ENCODE measurements at regions not wholly inside any gene's neighbourhood (a gene's known extent, or its start where the extent isn't known, plus 50 kb on each side); places are given as distances from the start of the nearest gene placed in this dataset.
A peak's percentile ranks its signal among the peaks of the same experiment; 100 is the strongest.

GRCh38 chr18:51266773-51267172, 69.3 kb upstream of the MEX3C start (continued):
- no peak for TF ChIP-seq MAX (IDR thresholded peaks at IDR 0.05; ENCODE audit: low read depth, low read length)
- no peak for TF ChIP-seq RCOR1 (conservative IDR thresholded peaks at IDR 0.05; ENCODE audit: low read depth, low read length)
- TF ChIP-seq TBL1XR1 (IDR thresholded peaks at IDR 0.05; ENCODE audit: low read depth, low read length): no peak
- TF ChIP-seq BCL3 (IDR thresholded peaks at IDR 0.05; ENCODE audit: borderline replicate concordance, insufficient read depth, low read depth, low read length, poor library complexity, severe bottlenecking): no peak
- TF ChIP-seq HSF1 (IDR thresholded peaks at IDR 0.05; ENCODE audit: low read depth, low read length): no peak
- TF ChIP-seq MEF2A (IDR thresholded peaks at IDR 0.05; ENCODE audit: insufficient read depth, low read depth, low read length): peak; percentile 69; the same call in 1 of the 2 replicates
- no peak for TF ChIP-seq RELB (IDR thresholded peaks at IDR 0.05; ENCODE audit: low read depth)
- TF ChIP-seq KDM1A (IDR thresholded peaks at IDR 0.05; ENCODE audit: borderline replicate concordance): no peak
- TF ChIP-seq BCL11A (IDR thresholded peaks at IDR 0.05; ENCODE audit: low read depth, low read length): no peak
- no peak for TF ChIP-seq ETV6 (conservative IDR thresholded peaks at IDR 0.05 in 1 of 2, IDR thresholded peaks at IDR 0.05 in 1 of 2; ENCODE audit: borderline replicate concordance in 1 of 2, low read depth in 1 of 2)
- no peak; the same call in 1 of the 2 replicates for TF ChIP-seq TCF7 (IDR thresholded peaks at IDR 0.05; ENCODE audit: borderline replicate concordance)
- no peak for TF ChIP-seq WRNIP1 (IDR thresholded peaks at IDR 0.05; ENCODE audit: borderline replicate concordance, low read depth, low read length)
- peak; percentile 80 for TF ChIP-seq JUNB (IDR thresholded peaks at IDR 0.05)
- TF ChIP-seq PRDM15 (CRISPR knock-in tag; IDR thresholded peaks at IDR 0.05): no peak
- TF ChIP-seq PBX3 (IDR thresholded peaks at IDR 0.05; ENCODE audit: insufficient replicate concordance, low read depth, low read length): no peak
- TF ChIP-seq CBX5 (IDR thresholded peaks at IDR 0.05; ENCODE audit: low read depth): no peak
- TF ChIP-seq SREBF1 (IDR thresholded peaks at IDR 0.05; ENCODE audit: low read length): no peak
- TF ChIP-seq ATF7 (IDR thresholded peaks at IDR 0.05; ENCODE audit: low read depth): peak; percentile 74
- no peak for TF ChIP-seq CTCF (IDR thresholded peaks at IDR 0.05 in 2 of 3, conservative IDR thresholded peaks at IDR 0.05 in 1 of 3; ENCODE audit: control insufficient read depth in 2 of 3, extremely low read depth in 1 of 3, insufficient read depth in 1 of 3, low read depth in 3 of 3, low read length in 3 of 3)

All from GM12878 (cell line).